Putamen (tissue), 1 donor: ENCODE measurements at regions not wholly inside any gene's neighbourhood (a gene's known extent, or its start where the extent isn't known, plus 50 kb on each side); places are given as distances from the start of the nearest gene placed in this dataset.
"Not testable (repeated sequence)": the region's sequence is repeated elsewhere in the genome, so short reads cannot be mapped to it uniquely, and the experiment has no call there.

Experiments used
- DNase-seq: peaks from one replicate; pipeline ENCODE4 v3.0.0-alpha.2; 2016; ENCODE audit warnings: low spot score

DNA sequence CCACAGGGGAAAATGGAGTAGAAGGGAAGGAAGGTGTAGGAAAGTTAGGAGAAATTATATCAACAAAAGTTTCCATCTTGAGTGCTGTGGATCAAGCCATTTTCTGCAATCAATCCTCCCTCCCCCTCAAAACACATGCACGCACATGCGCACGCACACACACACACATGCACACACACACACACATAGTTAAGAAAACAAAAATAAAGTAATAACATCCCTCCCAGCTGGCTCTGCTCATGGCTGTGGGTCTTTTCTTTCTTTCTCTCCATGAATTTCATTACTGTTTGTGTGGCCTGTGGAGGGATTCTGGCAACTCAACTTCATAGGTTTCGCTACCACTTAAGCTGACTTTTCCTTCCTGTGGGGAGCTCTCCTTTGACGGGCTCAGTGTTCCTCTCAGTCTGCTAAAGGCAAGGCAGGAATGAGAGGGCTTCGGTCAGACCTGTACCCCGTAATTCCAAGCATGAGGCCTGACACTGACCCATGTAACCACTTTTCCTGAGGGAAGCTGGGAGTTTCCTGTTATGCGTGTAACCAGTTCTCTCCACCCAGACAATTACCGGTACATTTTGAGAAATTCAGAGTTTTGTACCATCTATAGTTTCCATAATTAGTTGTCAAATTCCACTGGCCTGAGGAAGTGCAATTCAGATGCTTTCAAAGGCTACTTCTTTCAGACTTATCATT, 79.8 kb downstream of the ZNF92 start:
- DNase-seq, result no peak

DNA sequence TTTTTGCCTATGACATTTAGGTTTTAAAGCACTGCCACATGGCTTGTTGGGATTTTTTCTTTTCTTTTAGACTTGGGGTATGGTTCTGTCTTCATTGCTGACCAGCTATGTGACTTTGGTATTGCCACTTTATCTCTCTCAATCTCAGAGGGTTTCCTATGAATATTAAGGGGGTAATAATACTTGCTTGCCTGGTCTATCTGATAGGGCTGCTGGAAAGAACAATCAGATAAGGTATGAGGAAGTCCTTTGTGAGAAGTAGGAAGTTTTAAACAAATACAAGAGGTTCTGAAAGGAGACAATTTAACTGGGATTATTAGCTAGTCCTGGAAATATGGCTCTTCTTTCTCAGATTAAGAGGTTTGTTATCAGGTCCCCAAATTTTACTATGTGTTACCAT, 80.8 kb downstream of the ZNF92 start:
- DNase-seq, result no peak

- not testable (repeated sequence) for DNase-seq
These were observed 81.4 kb downstream of the ZNF92 start for GRCh38 chr7:65455050-65455449.

DNA sequence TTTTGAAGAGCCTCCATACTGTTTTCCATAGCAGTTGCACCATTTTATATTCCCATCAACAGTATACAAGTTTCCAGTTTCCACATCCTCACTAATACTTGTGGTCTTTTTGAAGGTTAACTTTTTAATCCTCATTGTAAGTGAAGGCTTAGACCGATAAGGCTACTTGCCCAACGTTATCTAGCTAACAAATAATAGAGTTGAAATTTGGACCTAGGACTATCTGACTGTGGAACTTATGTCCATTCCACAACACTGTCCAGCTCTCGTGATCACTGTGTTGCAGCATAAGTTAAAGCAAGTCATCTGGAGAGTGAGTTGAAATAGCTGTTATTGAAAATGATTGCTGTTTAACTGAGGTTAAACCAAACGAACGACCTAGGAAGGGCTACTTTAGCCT, 84.0 kb downstream of the ZNF92 start:
- no peak for DNase-seq

DNA sequence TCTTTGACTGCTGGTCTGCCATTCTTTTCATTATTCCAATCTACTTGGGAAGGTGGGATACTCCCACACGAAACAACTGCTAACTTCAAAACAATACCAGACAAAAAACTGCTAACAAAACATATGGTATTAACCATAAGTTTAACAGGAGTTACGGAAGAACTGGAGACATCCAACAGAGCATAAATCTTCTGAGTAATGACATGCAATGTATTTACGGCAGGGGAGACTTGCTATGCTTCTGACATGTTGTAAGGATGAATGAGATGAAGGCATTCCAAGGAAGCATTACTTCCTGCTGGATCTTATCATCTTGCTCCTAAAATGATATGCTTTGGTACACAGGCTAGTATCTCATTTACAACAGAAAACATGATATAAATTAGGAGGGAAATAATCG, 85.8 kb downstream of the ZNF92 start:
- DNase-seq, result no peak

DNA sequence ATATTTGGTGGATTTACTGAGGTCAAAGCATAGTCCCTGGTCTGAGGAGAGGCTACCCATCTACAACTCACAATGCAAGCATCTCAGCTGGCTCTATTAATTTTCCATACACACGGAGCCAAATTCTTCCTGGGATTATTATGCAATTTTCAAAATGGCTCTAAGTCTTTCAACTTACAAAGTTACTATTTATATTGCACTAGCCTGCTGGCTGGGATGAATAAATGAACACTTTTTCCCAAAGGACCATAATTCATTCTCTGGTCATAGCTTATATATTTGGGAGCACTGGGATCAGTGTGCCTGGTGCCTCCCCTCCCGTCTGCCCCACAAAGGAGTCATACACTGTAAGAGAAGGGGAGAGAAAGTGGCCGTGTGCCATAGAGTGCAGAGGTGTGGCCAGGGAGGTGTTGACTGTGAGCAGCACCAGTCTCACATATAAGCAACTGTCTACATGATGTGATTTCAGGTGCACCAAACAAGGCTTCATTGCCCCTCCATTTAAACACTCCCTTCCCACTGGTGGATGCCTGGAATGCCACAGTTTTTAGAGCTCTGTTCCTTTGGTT, 88.6 kb downstream of the ZNF92 start:
- no peak for DNase-seq

DNA sequence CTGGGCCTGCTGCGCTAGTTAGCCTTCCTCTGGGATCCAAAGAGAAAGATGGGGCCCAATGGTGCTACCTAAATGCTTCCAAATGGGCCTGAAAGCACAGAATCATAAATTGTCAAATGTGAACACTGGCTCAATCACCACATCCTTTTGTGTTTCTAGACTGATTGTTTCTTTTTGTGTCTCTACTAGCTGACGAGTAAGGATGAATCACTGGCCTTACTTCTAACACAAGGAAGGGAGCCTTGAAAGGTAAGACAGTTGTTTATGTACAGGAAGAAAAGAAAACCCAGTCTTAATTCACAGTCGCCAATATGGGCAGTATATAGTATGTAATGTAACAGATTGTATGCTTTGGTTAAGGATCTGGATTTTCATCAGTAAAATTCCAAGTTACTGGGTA, 89.5 kb downstream of the ZNF92 start:
- DNase-seq, result no peak

GRCh38 chr7:65469919-65470558, 96.4 kb downstream of the ZNF92 start:
- DNase-seq, result not testable (repeated sequence)

GRCh38 chr7:65471587-65471986, 97.9 kb downstream of the ZNF92 start:
- DNase-seq, result no peak

DNA sequence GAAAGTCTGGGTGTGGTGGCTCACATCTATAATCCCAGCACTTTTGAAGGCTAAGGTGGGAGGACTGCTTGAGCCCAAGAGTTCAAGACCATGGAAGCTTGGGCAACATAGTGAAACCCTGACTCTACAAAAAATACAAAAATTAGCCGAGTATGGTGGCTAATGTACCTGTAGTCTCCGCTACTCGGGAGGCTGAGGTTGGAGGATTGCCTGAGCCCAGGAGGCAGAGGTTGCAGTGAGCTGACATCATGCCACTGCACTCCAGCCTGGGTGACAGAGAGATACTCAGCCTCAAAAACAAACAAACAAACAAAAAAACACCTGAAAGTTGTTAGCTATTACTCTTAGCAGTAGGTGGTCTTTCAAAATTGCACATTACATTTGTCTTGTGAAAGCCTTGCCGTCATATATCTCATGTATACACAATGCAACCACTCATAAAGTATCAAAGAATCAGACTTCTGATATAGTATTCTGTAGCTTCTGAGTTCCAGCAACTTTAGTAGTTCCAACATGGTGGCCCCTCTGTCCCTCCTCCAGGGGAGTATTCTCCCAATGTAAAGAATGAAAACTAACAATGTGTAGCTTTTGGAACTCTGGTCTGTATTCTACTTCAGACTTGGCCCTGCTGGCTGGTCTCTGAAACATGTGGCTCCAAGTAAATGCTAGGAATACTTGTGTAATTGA, 101.5 kb downstream of the ZNF92 start:
- no peak for DNase-seq

GRCh38 chr7:65475734-65476319, 102.2 kb downstream of the ZNF92 start:
- DNase-seq, result no peak

- DNase-seq, result no peak
These were observed 103.7 kb downstream of the ZNF92 start for GRCh38 chr7:65477326-65477725.

GRCh38 chr7:65489260-65489767, 115.7 kb downstream of the ZNF92 start:
- no peak for DNase-seq

- DNase-seq, result not testable (repeated sequence)
These were observed 123.0 kb downstream of the ZNF92 start for GRCh38 chr7:65496697-65497096.

- DNase-seq, result no peak
These were observed 129.9 kb downstream of the ZNF92 start for GRCh38 chr7:65503434-65504152.

- not testable (repeated sequence) for DNase-seq
These were observed 131.1 kb downstream of the ZNF92 start for GRCh38 chr7:65504504-65505319.

GRCh38 chr7:65505320-65505633, 131.6 kb downstream of the ZNF92 start:
- DNase-seq, result not testable (repeated sequence)

- DNase-seq, result not testable (repeated sequence)
These were observed 135.1 kb downstream of the ZNF92 start for GRCh38 chr7:65508581-65509367.

GRCh38 chr7:65509368-65510186, 135.9 kb downstream of the ZNF92 start:
- DNase-seq, result no peak
